IPS-20b (cell line): ENCODE measurements at regions not wholly inside any gene's neighbourhood (a gene's known extent, or its start where the extent isn't known, plus 50 kb on each side); places are given as distances from the start of the nearest gene placed in this dataset.
"Not testable (repeated sequence)": the region's sequence is repeated elsewhere in the genome, so short reads cannot be mapped to it uniquely, and the experiment has no call there.

Experiments used
- H3K27ac ChIP-seq: one replicate; pipeline ENCODE4 v1.5.1; 2013; ENCODE audit warnings: low read length
- H3K27me3 ChIP-seq: 2 replicates; pipeline ENCODE4 v1.6.1; 2013; ENCODE audit warnings: mild to moderate bottlenecking, low read length, inconsistent platforms; ENCODE audit not compliant: insufficient read depth
- H3K36me3 ChIP-seq: 2 replicates; pipeline ENCODE4 v1.6.1; 2013; ENCODE audit warnings: low read depth, mild to moderate bottlenecking, inconsistent platforms, low read length, moderate library complexity; ENCODE audit not compliant: insufficient read depth
- H3K4me1 ChIP-seq: 2 replicates; pipeline ENCODE4 v1.6.1; 2013; ENCODE audit warnings: mild to moderate bottlenecking, control low read depth, inconsistent platforms, low read length, moderate library complexity; ENCODE audit not compliant: insufficient read depth
- H3K4me3 ChIP-seq: 2 replicates; pipeline ENCODE4 v1.5.1; 2013; ENCODE audit warnings: mild to moderate bottlenecking, low read length, inconsistent platforms
- H3K9ac ChIP-seq: 2 replicates; pipeline ENCODE4 v1.6.1; 2013; ENCODE audit warnings: low read depth, mild to moderate bottlenecking, inconsistent platforms, low read length, moderate library complexity
- H3K9me3 ChIP-seq: 2 replicates; pipeline ENCODE4 v1.6.1; 2013; ENCODE audit warnings: mild to moderate bottlenecking, low read depth, low read length, inconsistent platforms; ENCODE audit not compliant: insufficient read depth

DNA sequence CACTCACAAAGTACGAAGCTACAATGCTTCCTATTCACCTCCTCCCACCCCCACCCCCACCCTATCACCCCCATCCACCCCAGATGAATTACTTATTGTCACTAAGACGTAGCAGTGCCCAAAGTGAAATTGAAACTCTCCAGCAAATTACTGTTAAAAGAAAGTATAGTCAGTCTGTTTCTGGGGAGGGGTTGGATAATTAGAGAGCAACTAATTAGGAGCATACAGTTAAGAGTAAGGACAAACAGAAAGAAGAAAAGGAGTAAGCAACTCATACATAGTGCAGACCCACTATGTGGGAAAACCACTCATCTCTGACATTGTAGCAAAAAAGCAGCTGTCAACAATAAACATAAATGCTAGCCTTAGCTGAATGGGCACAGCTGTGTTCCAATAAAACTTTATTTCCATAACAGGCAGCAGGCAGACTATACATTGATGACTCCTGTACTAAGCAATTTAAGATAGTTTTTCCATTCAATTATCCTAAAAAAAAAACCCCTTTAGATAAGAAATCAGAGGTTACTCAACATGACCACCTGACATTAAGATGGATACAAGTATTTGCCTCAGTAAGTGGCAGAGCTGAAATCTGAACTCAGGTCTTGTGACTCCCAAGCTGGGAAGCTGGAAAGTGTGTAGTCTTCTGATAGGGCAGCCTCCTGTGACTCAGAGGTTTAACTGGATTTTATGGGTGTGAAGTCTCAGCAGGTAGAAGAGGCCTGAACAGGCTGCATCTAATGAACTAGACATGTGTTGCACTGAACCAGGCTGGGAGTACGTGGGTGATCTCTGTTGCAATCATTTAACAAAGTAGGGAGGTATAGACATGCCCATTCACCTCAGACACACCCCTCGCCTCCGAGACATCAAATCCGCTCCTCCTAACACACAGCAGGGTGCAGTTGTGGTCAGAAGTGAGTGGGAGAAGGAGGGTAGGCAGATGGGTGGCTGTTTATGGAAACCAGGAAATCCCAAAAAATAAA lies 171.8 kb upstream of the KLF7 start:
- Histone ChIP-seq H3K4me3 (no peak overlapping the region), H3K36me3 (no peaks in the 10 kb centered on the region), H3K27me3 (no peaks in the 10 kb centered on the region), H3K27ac (no peak overlapping the region), H3K4me1 (peaks cover 30% of the 10 kb centered on the region), H3K9me3 (no peaks in the 10 kb centered on the region), H3K9ac (no peak overlapping the region)

- no peaks in the 10 kb centered on the region for H3K9me3 ChIP-seq
- H3K9ac ChIP-seq, result no peak overlapping the region
- H3K4me1 ChIP-seq, result peaks cover 30% of the 10 kb centered on the region
- no peaks in the 10 kb centered on the region for H3K36me3 ChIP-seq
- no peaks in the 10 kb centered on the region for H3K27me3 ChIP-seq
- no peak overlapping the region for H3K27ac ChIP-seq
- H3K4me3 ChIP-seq, result no peak overlapping the region
Observed at GRCh38 chr2:207338220-207338607, 172.5 kb upstream of the KLF7 start.

GRCh38 chr2:207338610-207339009 lies 172.9 kb upstream of the KLF7 start:
- Histone ChIP-seq H3K4me3 (no peak overlapping the region), H3K9me3 (no peaks in the 10 kb centered on the region), H3K9ac (no peak overlapping the region), H3K27me3 (no peaks in the 10 kb centered on the region), H3K4me1 (peaks cover 26% of the 10 kb centered on the region), H3K36me3 (no peaks in the 10 kb centered on the region), H3K27ac (no peak overlapping the region)

DNA sequence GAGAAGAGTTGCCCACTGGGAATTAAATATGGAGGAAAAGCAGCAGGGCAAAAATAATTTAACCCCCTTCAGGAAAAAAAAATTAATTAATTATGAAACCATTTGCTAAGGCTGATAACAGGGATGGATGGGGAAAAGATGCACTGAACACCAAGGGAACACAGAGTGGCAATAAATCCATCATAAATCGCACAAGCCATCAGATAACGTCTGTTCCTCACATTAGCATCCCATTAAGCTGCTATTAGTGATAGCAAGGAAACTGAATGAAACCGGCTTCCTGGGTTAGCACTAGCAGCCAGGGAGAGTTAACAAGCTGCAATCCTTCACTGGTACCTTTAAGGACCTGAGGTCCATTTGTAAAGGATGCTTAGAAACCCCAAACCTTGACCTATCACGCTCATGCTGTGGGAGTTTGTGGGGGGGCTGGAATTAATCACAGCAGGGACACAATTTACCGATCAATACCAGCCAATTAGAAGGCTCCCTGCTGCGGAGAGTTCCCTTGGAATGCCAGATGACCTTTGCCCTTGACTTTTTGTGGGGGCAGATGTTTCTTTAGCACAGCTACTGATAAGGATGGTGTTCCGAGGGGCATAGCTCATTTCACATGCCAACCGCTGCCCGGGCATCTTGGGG lies 175.5 kb upstream of the KLF7 start:
- peaks cover 7% of the 10 kb centered on the region; the same call in 1 of the 2 replicates for H3K4me1 ChIP-seq
- no peak overlapping the region for H3K27ac ChIP-seq
- no peaks in the 10 kb centered on the region for H3K27me3 ChIP-seq
- H3K4me3 ChIP-seq, result no peak overlapping the region
- H3K9ac ChIP-seq, result no peak overlapping the region
- H3K36me3 ChIP-seq, result no peaks in the 10 kb centered on the region
- no peaks in the 10 kb centered on the region for H3K9me3 ChIP-seq

DNA sequence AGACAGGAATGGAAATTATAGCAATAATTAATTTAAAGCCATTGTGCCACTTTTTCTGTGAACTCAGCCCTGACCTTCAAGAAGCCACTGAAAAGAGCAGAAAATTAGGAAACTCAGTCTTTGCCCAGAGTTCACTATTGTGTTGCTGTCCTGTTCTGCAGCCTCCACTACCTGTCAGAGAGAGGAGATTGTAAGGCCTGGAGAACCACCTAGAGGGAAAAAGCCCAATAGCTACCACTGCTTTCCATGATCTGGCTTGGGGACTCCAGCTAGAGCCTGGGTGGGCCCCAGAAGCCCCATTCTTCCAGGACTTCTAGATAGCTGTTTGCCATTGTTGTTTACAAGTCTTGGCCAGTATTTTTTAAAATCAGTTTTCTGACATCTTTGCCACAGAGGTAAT lies 176.1 kb upstream of the KLF7 start:
- Histone ChIP-seq H3K4me3 (no peak overlapping the region), H3K9ac (no peak overlapping the region), H3K27ac (no peak overlapping the region)

DNA sequence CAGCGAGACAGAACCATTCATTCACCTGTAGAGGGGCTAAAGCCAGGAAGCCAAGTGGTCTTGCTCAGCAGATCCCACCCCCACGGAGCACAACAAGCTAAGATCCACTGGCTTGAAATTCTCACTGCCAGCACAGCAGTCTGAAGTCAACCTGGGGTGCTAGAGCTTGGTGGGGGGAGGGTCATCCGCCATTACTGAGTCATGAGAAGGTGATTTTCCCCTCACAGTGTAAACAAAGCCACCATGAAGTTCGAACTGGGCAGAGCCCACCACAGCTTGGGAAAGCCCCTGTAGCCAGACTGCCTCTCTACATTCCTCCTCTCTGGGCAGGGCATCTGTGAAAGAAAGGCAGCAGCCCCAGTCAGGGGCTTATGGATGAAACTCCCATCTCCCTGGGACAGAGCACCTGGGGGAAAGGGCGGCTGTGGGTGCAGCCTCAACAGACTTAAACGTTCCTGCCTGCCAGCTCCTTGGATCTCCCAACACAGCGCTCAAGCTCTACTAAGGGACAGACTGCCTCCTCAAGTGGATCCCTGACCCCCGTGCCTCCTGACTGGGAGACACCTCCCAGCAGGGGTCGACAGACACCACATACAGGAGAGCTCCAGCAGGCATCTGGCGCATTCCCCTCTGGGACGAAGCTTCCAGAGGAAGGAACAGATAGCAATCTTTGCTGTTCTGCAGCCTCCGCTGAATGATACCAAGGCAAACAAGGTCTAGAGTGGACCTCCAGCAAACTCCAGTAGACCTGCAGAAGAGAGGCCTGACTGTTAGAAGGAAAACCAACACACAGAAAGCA lies 179.0 kb upstream of the KLF7 start:
- H3K27ac ChIP-seq, H3K4me3 ChIP-seq, H3K4me1 ChIP-seq, H3K27me3 ChIP-seq, H3K9ac ChIP-seq, H3K9me3 ChIP-seq, H3K36me3 ChIP-seq: not testable (repeated sequence)

More for the DNA sequence above, 176.1 kb upstream of the KLF7 start:
- Histone ChIP-seq H3K27me3 (no peaks in the 10 kb centered on the region), H3K36me3 (no peaks in the 10 kb centered on the region), H3K9me3 (no peaks in the 10 kb centered on the region), H3K4me1 (peaks cover 7% of the 10 kb centered on the region; the same call in 1 of the 2 replicates)

DNA sequence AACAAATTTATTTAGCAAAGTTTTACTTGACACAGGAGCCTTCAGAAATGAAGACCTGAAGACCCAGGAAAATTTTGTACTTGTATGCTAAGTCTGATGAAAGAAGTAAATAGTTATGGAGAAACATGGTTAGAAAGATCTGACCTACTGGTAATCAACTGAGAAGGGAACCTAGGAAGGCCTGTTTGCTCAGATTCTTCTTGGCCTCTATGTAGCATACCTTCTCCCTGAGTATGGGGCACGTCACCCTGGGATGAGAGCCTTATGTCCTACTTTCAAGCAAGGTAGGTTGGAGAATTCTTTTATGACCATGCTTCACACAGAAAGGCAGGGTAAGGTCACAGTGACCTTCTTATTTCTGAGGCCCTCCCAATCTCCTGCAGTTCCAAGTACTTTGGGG lies 178.6 kb upstream of the CREB1 start:
- H3K4me3 ChIP-seq, result no peak overlapping the region
- H3K9ac ChIP-seq, result no peak overlapping the region
- H3K36me3 ChIP-seq, result no peaks in the 10 kb centered on the region
- H3K4me1 ChIP-seq, result no peaks in the 10 kb centered on the region
- no peak overlapping the region for H3K27ac ChIP-seq
- H3K27me3 ChIP-seq, result no peaks in the 10 kb centered on the region
- no peaks in the 10 kb centered on the region for H3K9me3 ChIP-seq

DNA sequence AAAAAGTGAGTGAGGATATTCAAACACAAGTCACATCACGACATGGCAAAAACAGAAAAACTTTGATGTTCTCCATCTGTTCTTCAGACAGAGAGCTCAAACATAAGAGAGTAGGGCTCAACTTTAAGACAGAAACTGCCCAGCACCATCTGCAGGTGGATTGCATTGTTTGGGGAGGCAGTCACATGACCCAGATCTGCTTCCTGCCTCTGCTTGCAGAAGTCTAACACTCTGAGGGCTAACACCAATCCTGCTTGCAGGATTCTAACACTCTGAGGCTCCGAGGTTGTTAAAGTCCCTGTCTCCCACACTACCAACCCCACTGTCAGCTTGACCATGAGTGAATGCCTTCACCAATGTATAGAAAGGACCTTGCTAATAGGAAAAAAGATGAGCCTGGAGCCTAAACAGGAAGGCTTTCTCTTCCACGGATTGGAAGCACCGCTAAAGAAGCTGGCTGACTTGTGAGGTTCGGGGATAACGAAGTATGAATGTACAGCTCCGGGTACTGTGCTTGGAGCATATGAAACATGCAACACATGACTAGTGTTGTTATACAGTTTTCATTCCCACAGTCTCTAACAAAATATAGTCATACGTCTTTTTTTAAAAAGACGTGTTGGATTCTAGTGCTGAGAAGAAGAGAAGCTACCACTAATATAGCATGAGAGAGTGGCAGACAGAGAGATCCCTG lies 176.6 kb upstream of the CREB1 start:
- no peak overlapping the region for H3K4me3 ChIP-seq
- H3K9ac ChIP-seq, result peak overlapping the region; percentile 12; the same call in 1 of the 2 replicates
- no peaks in the 10 kb centered on the region for H3K4me1 ChIP-seq
- no peaks in the 10 kb centered on the region for H3K9me3 ChIP-seq
- H3K27ac ChIP-seq, result no peak overlapping the region
- no peaks in the 10 kb centered on the region for H3K27me3 ChIP-seq
- no peaks in the 10 kb centered on the region for H3K36me3 ChIP-seq

- Histone ChIP-seq H3K4me1 (no peaks in the 10 kb centered on the region), H3K27me3 (no peaks in the 10 kb centered on the region), H3K36me3 (no peaks in the 10 kb centered on the region)
Observed at GRCh38 chr2:207353836-207354235, 175.9 kb upstream of the CREB1 start.

GRCh38 chr2:207354462-207354861 lies 175.3 kb upstream of the CREB1 start:
- H3K9me3 ChIP-seq, result no peaks in the 10 kb centered on the region
- no peak overlapping the region for H3K9ac ChIP-seq
- H3K4me3 ChIP-seq, result no peak overlapping the region
- no peaks in the 10 kb centered on the region for H3K4me1 ChIP-seq
- no peaks in the 10 kb centered on the region for H3K27me3 ChIP-seq
- H3K36me3 ChIP-seq, result no peaks in the 10 kb centered on the region
- no peak overlapping the region for H3K27ac ChIP-seq

More at GRCh38 chr2:207353836-207354235, 175.9 kb upstream of the CREB1 start:
- Histone ChIP-seq H3K4me3 (no peak overlapping the region), H3K9me3 (no peaks in the 10 kb centered on the region), H3K9ac (no peak overlapping the region), H3K27ac (no peak overlapping the region)

DNA sequence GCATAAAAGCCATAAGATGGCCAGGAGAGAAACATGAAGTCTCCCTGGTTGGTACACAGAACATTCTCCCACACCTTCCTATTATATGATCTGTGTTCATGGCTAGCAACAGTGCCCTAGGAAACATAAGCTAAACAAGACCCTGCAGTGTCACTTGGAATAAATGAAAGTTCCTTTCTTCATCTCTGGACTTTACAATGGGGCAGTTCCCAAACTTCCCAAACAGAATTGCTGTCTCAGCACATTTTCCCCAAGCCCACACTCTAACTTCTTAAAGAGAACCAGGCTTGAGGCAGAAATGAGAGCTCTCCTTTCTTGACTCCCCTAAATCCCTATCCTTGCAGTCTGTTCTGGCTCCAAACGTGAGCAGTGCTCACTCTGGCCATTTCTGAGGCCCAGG lies 173.2 kb upstream of the CREB1 start:
- no peaks in the 10 kb centered on the region for H3K4me1 ChIP-seq
- no peaks in the 10 kb centered on the region for H3K27me3 ChIP-seq
- no peaks in the 10 kb centered on the region for H3K9me3 ChIP-seq
- H3K27ac ChIP-seq, result no peak overlapping the region
- H3K36me3 ChIP-seq, result no peaks in the 10 kb centered on the region
- no peak overlapping the region for H3K4me3 ChIP-seq
- no peak overlapping the region for H3K9ac ChIP-seq
